ENCODE measurements at regions not wholly inside any gene's neighbourhood (a gene's known extent, or its start where the extent isn't known, plus 50 kb on each side); places are given as distances from the start of the nearest gene placed in this dataset.

GRCh38 chr1:222899471-222899870 lies 84.6 kb downstream of the DISP1 start (continued):
- no peak for TF ChIP-seq RAD21 (IDR thresholded peaks at IDR 0.05 in 1 of 2, conservative IDR thresholded peaks at IDR 0.05 in 1 of 2; ENCODE audit: low read depth in 2 of 2, low read length in 2 of 2)
